ENCODE measurements at regions not wholly inside any gene's neighbourhood (a gene's known extent, or its start where the extent isn't known, plus 50 kb on each side); places are given as distances from the start of the nearest gene placed in this dataset.

- WGBS = 31% methylated on average over 2 of the region's 2 CpGs
- H3K27ac ChIP-seq = no peak overlapping the region
- no peaks in the 10 kb centered on the region for H3K4me1 ChIP-seq
- no peak overlapping the region for H3K4me3 ChIP-seq
- no peak for DNase-seq (ENCODE audit: low spot score in 2 of 2)
- no peaks in the 10 kb centered on the region for H3K36me3 ChIP-seq
- TF ChIP-seq CTCF (IDR thresholded peaks at IDR 0.05) = no peak
- no peak for TF ChIP-seq POLR2A (IDR thresholded peaks at IDR 0.05)
- no peak for TF ChIP-seq EP300 (IDR thresholded peaks at IDR 0.05)
- no peak for TF ChIP-seq POLR2AphosphoS5 (IDR thresholded peaks at IDR 0.05)
- no peaks in the 10 kb centered on the region for H3K9me3 ChIP-seq
- H3K27me3 ChIP-seq = no peaks in the 10 kb centered on the region
Observed at GRCh38 chr17:12287953-12288352, 267.3 kb downstream of the MAP2K4 start.

GRCh38 chr17:12290207-12290606 is 269.5 kb downstream of the MAP2K4 start:
- no peak for DNase-seq (ENCODE audit: low spot score in 2 of 2)
- H3K4me1 ChIP-seq = no peaks in the 10 kb centered on the region
- no peak for TF ChIP-seq POLR2AphosphoS5 (IDR thresholded peaks at IDR 0.05)
- no peak for TF ChIP-seq POLR2A (IDR thresholded peaks at IDR 0.05)
- TF ChIP-seq CTCF (IDR thresholded peaks at IDR 0.05) = no peak
- no peak for TF ChIP-seq EP300 (IDR thresholded peaks at IDR 0.05)
- no peak overlapping the region for H3K27ac ChIP-seq
- H3K4me3 ChIP-seq = no peak overlapping the region
- no peaks in the 10 kb centered on the region for H3K27me3 ChIP-seq
- no peaks in the 10 kb centered on the region for H3K9me3 ChIP-seq
- H3K36me3 ChIP-seq = no peaks in the 10 kb centered on the region
- 86% methylated on average over 6 of the region's 6 CpGs for WGBS

- no peak overlapping the region for H3K27ac ChIP-seq
- TF ChIP-seq CTCF (IDR thresholded peaks at IDR 0.05) (no peak), POLR2AphosphoS5 (IDR thresholded peaks at IDR 0.05) (no peak), EP300 (IDR thresholded peaks at IDR 0.05) (no peak), POLR2A (IDR thresholded peaks at IDR 0.05) (no peak)
- WGBS = 12% methylated on average over 5 of the region's 5 CpGs
- H3K9me3 ChIP-seq = no peaks in the 10 kb centered on the region
- H3K4me3 ChIP-seq = no peak overlapping the region
- no peaks in the 10 kb centered on the region for H3K36me3 ChIP-seq
- H3K4me1 ChIP-seq = no peaks in the 10 kb centered on the region
- H3K27me3 ChIP-seq = no peaks in the 10 kb centered on the region
- DNase-seq (ENCODE audit: low spot score in 2 of 2) = no peak
Observed at GRCh38 chr17:12296209-12296625, 275.5 kb downstream of the MAP2K4 start.

GRCh38 chr17:12301551-12301950 is 280.9 kb downstream of the MAP2K4 start:
- TF ChIP-seq POLR2A (IDR thresholded peaks at IDR 0.05) (no peak), POLR2AphosphoS5 (IDR thresholded peaks at IDR 0.05) (no peak), EP300 (IDR thresholded peaks at IDR 0.05) (no peak), CTCF (IDR thresholded peaks at IDR 0.05) (no peak)
- WGBS = 60% methylated on average over 4 of the region's 4 CpGs
- Histone ChIP-seq H3K27me3 (no peaks in the 10 kb centered on the region), H3K4me1 (no peaks in the 10 kb centered on the region), H3K36me3 (no peaks in the 10 kb centered on the region), H3K4me3 (no peak overlapping the region), H3K9me3 (no peaks in the 10 kb centered on the region), H3K27ac (no peak overlapping the region)
- no peak for DNase-seq (ENCODE audit: low spot score in 2 of 2)

GRCh38 chr17:12302711-12303110 is 282.0 kb downstream of the MAP2K4 start:
- no peaks in the 10 kb centered on the region for H3K36me3 ChIP-seq
- TF ChIP-seq POLR2A (IDR thresholded peaks at IDR 0.05) (no peak), EP300 (IDR thresholded peaks at IDR 0.05) (no peak), POLR2AphosphoS5 (IDR thresholded peaks at IDR 0.05) (no peak), CTCF (IDR thresholded peaks at IDR 0.05) (no peak)
- WGBS = 63% methylated on average over 3 of the region's 3 CpGs
- no peak for DNase-seq (ENCODE audit: low spot score in 2 of 2)
- H3K27me3 ChIP-seq = no peaks in the 10 kb centered on the region
- H3K4me1 ChIP-seq = no peaks in the 10 kb centered on the region
- no peak overlapping the region for H3K4me3 ChIP-seq
- H3K27ac ChIP-seq = no peak overlapping the region
- H3K9me3 ChIP-seq = no peaks in the 10 kb centered on the region

Data from suprapubic skin (tissue), 4 donors.